ENCODE measurements at regions not wholly inside any gene's neighbourhood (a gene's known extent, or its start where the extent isn't known, plus 50 kb on each side); places are given as distances from the start of the nearest gene placed in this dataset.
"Not testable (repeated sequence)": the region's sequence is repeated elsewhere in the genome, so short reads cannot be mapped to it uniquely, and the experiment has no call there.

DNA sequence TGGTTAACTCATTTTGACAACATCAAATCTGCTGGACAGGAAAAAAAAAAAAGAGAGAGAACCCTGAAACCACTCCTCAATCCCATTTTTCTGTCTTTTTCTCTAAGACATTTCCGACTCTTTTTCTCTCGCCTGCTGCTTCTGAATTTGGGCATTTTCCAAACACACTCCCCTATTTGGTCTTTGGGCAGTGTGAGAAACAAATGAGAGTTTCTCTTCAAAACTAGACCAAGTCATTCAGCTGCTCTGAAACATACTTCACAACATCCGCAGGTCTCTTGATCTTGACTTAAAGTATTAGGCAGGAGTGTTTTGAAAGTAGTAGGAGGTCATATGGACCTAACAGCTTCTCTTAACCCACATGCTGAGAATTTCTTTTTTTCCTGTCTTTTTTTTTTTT lies 364.8 kb upstream of the ESRRG start:
- no peak for DNase-seq

DNA sequence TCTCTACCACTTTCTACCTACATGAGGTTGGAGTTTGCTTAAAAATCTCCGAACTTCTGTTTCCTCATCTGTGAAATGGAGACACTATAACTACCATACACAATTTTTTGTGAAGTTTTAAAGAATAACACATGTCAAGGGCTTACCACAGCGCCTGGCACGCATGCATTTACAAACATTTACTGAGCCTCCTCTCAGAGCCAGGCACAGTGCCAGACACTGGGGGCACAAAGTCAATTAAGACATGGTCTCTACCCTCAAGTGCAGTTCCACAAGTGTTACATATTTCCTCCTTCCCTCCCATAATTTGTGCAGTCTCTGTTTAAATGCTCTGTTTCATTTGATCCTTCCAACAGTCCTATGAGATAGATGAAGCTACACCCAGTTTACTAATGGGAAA lies 356.4 kb upstream of the ESRRG start:
- DNase-seq = no peak

- DNase-seq = no peak
Measured at GRCh38 chr1:217078959-217079358, 355.7 kb upstream of the ESRRG start.

- no peak for DNase-seq
Measured at GRCh38 chr1:217078078-217078690, 355.0 kb upstream of the ESRRG start.

DNA sequence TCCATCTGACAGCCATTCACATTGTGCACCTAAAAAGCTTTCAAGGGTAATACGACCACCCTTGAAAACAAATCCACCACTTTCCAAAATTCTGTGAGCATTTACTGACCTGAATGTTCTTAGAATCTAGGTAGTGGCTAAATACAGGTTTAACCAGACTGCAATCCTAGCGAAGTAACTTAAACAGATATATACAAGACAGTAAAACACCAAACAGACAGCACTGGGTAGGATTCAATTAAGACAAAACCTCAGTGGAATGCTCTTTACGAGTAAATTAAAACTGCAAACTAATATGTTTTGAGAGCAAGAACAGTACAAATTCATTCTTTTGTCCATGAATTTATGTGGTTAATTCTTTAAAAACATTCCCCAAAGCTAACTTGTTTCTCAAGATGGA lies 354.2 kb upstream of the ESRRG start:
- DNase-seq = no peak

DNA sequence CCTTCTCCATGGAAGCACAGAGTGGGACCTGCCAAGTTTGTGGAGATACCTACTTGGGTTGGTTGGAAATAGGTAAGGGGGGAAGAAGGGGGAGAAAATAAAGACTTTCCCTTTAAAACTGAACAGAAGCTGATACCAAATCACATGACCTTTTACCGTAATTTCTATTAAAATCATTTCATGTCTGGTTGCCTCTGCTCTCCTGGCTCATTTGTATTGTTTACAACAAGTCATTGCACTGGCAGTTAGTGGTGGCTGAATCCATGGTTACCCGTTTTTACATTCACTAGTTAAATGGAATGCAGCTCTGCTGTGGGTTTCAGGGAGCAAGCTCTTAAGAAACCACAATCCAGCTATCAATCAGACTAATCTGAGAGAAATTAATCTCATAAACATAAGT lies 353.7 kb upstream of the ESRRG start:
- DNase-seq = no peak

- no peak for DNase-seq
Measured at GRCh38 chr1:217072926-217073325, 349.7 kb upstream of the ESRRG start.

DNA sequence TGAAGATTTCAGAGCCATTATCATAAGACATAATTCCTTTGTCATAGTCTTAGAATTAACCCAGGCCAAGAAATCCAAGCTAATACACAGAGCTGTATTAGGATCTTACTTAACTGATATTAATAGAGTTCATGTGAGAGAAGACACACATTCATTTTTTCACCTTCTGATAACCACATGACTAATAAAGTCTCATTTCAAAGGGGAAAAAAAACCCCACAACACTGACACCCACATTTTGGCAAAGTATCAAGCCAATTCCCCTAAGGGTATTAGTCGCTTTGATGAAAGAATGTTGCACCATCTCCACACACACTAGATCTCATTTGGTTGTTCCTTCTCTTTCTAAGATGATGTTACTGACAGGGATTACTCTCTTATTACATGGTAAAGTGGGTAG lies 344.4 kb upstream of the ESRRG start:
- DNase-seq = no peak

- no peak for DNase-seq
Measured at GRCh38 chr1:217066794-217067193, 343.6 kb upstream of the ESRRG start.

DNA sequence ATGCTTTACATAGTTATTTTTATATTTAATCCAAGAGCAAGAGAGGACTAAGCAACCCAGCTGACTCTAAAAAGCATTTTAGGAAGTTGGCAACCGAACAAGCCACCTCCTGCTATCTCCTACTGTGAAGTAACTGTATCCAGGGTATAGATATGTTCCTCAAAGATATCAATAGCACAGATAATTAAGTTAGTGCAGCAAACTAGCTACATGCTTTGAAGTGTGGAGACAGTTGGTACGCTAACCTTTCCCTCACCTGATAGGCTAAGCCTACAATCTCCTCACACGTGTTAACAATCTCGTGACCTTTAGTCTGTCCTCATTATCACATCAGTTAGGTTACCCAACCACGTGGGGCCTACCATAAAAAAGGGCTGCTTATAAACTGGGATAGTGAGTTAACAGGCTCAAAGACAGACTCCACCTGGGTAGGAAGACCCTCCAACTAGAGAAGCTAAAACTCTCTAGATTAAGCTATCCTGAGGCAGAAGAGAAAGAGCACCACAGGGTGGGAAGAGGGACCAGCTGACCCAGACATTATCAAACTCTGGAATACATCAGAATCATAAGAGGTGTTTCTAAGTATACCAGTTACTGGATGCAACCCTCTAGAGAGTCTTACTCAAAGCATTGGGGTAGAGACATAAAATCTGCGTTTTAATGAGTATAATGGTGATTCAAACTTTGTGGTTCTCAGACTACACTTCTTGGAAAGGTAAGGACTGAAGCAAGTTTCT lies 340.1 kb upstream of the ESRRG start:
- DNase-seq = no peak

GRCh38 chr1:217062586-217062985 lies 339.4 kb upstream of the ESRRG start:
- no peak for DNase-seq

GRCh38 chr1:217059401-217059800 lies 336.2 kb upstream of the ESRRG start:
- no peak for DNase-seq

DNA sequence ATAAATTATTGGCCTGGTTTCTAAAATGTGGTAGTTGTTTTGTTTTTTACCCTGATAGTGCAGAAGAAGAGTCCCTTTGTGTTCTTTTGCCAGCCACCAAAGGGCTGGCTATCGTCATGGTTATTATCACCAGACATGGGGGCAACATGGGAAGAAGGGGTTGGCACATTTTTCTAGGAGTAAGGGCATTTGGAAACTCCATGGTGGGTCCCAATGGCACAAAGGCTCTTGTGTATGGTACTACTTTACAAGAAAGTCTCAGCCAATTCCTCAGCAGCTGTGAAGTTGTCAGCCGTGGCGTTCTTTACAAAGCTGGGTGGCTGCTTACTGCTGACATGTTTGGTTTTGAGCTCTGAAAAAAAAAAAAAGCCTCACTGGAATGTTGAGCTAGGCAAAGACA lies 330.4 kb upstream of the ESRRG start:
- no peak for DNase-seq

DNA sequence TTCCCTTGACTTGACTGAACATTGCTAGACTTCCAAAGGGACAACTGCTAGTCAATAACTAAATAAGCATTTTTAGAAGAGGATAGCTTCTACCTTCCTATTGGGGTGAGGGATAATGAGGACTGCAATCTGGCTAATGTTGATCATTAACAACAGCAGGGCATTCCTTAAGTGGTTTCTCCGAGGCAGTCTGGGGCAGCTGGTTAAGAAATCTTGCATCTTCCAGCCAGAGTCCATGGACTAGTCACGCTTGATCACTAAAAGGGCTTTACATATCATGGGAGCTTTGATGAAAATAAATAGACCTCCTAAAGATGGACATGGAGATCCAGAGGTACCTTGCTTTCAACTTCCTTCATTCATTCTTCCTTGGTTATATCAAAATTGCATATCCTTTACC lies 329.4 kb upstream of the ESRRG start:
- no peak for DNase-seq

GRCh38 chr1:217052196-217052595 lies 329.0 kb upstream of the ESRRG start:
- DNase-seq = no peak

GRCh38 chr1:217049721-217050120 lies 326.5 kb upstream of the ESRRG start:
- DNase-seq = no peak

DNA sequence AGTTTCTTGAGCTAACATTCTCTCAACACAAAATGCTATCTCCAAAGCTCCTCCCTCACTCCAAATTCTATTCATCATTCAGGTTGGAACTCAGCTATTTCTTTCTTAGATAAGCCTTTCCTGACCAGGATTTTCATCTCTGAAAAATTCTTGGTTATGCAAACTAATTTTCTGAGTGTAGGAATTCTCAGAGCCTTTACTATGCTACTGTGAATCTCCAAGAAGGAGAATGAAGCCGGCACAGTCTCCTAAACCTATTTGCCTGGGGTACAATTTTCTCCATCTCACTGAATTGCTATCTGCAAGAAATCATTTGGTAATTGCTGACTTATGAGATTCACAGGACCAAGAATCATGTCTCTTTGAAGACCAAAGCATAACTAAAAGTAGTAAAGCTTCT lies 325.9 kb upstream of the ESRRG start:
- DNase-seq = no peak

DNA sequence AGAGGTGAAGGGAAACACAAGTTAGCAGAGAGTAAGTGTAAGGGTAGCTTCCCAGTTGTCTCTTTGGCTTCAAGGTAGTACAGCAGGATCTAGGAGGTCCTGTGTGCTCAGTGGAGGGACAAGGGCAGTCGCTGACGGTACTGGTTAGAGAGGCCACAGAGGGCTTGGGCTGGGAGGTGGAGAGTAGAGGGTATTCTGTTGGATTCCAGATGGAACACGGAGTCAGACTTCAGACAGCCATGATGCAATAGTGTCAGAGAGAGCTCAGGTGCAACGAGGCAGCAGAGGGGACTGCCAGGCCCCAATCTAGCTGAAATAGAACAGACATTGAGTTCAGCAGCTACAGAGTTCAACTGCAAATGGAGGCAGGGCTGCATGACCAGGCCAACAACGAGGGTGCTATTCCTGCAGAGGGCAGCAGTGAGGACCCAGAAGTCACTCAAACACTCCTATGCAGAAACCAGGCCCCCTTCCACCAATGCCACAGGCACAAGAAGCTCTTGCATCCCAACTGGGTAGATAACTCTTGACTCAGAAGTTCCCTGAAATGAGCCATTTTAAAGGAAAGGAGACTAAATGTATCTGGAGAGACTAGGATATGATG lies 325.0 kb upstream of the ESRRG start:
- DNase-seq = peak; percentile 6

DNA sequence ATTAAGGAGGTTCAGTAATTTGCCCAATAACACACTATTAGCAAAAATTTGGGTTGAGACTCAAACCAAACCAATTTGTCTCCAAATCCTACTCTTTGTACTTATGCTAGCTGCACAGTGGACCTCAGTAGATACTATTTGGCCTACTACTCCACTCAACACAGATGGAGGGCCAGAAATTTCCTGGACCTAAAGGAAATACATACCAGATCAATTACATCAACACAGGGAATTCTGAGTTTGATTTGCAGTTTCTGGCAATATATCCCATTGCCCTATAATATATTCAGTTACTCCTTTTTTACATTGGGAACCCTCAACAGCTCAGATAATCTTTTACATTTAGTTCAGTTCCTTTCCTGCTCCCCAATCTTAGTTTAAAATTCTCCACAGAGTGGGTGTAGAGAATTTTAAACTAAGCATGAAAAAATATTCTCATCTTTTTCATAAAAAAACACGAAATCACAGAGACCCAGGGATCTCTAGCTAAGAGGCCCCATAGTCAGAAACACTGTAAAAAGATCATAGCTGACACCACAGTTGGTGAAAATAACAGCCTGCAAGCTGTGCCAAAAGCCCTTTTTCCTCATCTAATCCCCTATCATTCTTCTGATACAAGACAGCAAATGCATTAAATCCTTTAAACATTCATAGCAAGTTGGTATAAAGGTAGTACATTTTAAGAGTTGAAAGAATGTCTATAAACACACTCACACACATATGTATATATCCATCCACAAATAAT lies 317.7 kb upstream of the ESRRG start:
- no peak for DNase-seq

DNA sequence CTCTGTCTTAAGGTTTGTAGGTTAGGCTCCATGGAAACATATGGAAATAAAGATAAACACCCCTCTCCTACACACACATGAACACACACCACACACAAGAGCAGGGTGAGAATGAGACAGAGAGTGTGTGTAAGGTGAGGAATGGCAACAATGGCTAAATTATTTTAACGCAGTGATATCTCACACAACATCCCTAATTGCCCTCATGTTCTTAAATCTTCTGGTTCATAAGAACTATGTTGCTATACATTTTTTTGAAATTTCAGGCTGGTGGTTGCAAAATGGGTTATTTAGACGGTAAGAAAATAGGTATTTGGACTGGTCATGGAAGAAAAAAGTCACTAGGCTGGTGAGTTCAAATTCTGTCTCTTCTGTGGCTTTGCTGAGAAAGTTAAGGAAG lies 316.7 kb upstream of the ESRRG start:
- no peak for DNase-seq

DNA sequence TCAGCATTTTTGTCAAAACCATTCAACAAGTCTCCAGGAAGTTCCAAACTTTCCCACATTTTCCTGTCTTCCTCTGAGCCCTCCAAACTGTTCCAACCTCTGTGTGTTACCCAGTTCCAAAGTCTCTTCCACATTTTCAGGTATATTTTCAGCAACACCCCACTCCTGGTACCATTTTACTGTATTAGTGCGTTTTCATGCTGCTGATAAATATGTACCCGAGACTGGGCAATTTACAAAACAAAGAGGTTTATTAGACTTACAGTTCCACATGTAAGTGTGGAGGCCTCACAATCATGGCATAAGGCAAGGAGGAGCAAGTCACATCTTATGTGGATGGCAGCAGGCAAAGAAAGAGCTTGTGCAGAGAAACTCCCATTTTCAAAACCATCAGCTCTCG lies 315.9 kb upstream of the ESRRG start:
- DNase-seq = not testable (repeated sequence)

DNA sequence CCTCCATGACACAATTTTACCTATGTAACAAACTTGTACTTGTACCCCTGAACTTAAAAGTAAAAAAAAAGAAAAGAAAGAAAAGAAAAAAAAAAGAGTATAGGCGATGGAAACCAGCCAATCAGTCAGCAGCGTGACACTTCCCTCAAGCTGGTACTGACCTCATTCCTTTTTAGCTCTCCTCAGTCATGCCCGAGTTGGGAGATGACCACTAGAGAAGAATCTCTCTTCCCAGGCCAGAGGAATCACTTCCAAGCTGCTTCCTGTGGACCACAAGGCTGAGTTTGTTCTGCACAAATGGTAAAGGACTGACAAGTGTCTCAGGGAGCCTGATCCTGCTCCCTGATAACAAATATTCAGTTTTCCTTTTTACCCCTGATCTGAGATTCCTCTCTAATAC lies 313.5 kb upstream of the ESRRG start:
- no peak for DNase-seq

DNA sequence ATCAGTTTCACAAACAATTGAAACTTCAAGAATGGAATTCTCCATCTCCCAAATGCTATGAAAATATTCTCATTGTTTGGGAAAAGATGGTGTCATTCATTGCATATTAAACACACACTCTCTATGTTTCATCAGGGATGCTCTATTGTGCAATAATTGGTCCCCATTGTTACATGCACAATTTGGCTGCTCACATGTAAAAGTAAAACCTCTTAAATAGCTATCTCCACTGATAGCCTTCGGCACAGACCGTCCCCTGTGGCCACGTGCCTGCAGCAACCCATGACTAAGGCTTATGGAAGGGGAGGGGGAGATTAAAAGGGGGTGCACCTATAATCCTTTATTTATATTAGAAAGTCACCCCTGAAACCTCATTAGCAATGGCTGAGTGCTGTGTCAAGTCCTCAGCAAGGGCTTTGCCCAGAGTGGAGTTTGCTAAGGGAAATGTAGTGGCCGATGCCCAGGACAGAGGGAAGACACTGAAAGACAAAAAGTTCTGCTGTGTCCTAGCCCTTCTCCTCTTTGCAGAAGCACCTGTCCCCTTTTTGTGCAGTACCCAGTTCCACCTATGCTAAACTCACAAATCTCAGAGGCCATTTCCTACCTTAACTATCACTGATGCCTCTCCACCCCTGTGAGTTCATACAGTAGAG lies 309.6 kb upstream of the ESRRG start:
- no peak for DNase-seq
